ENCODE measurements at regions not wholly inside any gene's neighbourhood (a gene's known extent, or its start where the extent isn't known, plus 50 kb on each side); places are given as distances from the start of the nearest gene placed in this dataset.
"Not testable (repeated sequence)": the region's sequence is repeated elsewhere in the genome, so short reads cannot be mapped to it uniquely, and the experiment has no call there.

DNA sequence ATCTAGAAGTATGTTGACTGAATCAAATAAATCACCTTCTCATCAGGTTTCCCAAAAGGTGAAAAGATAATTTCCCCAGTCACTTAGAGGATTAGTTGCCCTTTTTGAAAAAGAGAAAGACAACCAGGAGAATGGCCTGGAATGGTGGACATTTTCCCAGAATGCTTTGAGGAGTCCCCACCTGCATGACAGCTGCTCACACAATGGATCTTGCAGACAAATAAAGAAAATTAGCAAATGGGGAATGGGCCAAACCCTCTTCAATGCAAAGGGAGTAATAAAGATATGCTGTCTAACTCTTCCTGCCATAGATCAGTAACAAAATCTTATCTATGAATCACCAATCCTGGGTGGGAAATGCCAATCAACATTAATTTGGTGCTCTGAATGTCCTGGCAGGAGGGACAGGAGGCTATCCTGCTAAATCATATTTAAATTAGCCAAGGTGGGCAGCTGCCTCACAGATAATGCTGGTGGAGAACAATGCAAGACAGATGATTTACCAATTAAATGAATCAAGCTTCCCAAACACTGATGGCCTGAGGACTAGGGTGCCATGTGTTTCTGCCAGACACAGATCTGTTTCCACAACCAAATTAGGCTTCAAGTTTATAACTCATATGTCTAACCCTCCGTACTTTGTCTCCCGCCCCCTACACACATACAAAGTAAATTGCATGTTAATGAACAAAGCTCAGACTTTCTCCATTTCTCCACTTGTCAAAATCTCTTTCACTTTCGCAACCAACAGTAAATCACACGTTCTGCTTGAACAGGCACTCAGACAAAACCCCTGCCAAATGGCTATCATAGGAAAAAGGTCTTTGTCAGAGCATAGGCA lies 488.0 kb upstream of the PLXNA2 start:
- DNase-seq (ENCODE audit: low read depth, low spot score): no peak
- H3K9me3 ChIP-seq (ENCODE audit: control insufficient read depth, insufficient read depth, low read length): no peaks in the 10 kb centered on the region
- H3K27ac ChIP-seq (ENCODE audit: low read length): no peak overlapping the region
- no peaks in the 10 kb centered on the region for H3K27me3 ChIP-seq (ENCODE audit: control insufficient read depth, insufficient read depth, low read length)
- no CpG with 5 or more reads among the region's 4 CpGs for WGBS (ENCODE audit: insufficient coverage, insufficient read length)
- no peak overlapping the region for H3K4me3 ChIP-seq (ENCODE audit: low read length)
- no peaks in the 10 kb centered on the region for H3K4me1 ChIP-seq (ENCODE audit: control insufficient read depth, insufficient read depth, low read length)
- no peaks in the 10 kb centered on the region for H3K36me3 ChIP-seq (ENCODE audit: control insufficient read depth, insufficient read depth, low read length)

DNA sequence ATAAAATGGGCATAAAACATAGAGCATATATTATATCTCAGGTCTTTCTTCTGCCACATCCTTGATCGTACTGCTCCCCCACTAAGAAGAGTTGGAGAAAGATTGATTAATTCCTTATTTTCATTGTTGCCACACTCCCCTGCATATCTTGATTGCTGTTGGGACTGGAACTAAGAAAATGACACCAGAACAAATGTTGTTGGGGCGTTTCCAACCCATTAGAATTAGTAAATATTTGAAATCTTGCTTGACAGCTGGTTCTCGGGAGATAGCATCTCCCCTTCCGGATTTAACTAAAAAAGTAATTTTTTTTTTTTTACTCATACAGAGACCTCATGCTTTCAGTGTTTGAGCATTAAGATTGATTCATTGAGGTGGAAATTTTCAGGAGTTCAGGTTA lies 493.0 kb upstream of the PLXNA2 start:
- Histone ChIP-seq H3K27ac (ENCODE audit: low read length) (no peak overlapping the region), H3K4me3 (ENCODE audit: low read length) (no peak overlapping the region), H3K9me3 (ENCODE audit: control insufficient read depth, insufficient read depth, low read length) (no peaks in the 10 kb centered on the region), H3K36me3 (ENCODE audit: control insufficient read depth, insufficient read depth, low read length) (no peaks in the 10 kb centered on the region), H3K27me3 (ENCODE audit: control insufficient read depth, insufficient read depth, low read length) (no peaks in the 10 kb centered on the region), H3K4me1 (ENCODE audit: control insufficient read depth, insufficient read depth, low read length) (no peaks in the 10 kb centered on the region)
- DNase-seq (ENCODE audit: low read depth, low spot score): no peak
- no CpG with 5 or more reads among the region's 4 CpGs for WGBS (ENCODE audit: insufficient coverage, insufficient read length)

DNA sequence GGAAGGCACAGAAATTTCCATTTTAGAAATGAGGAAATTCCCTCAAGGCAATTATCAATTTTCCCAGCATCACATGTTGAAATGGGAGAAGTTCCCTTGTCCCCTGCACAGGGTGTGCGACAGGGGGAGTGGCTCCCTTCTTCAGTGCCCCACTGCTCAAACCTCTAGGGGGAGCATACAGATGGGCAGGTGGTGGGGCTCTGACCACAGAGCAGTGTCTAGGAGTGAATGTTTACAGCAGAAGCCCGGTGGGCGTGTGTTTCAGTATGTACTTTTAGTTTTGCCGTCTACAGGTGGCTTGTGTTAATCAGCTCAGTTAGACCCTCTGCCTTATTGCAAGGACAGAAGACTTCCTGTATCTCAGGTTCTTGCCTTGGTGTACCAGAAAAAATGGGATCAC lies 493.7 kb upstream of the PLXNA2 start:
- H3K9me3 ChIP-seq (ENCODE audit: control insufficient read depth, insufficient read depth, low read length): no peaks in the 10 kb centered on the region
- no peaks in the 10 kb centered on the region for H3K4me1 ChIP-seq (ENCODE audit: control insufficient read depth, insufficient read depth, low read length)
- H3K27me3 ChIP-seq (ENCODE audit: control insufficient read depth, insufficient read depth, low read length): no peaks in the 10 kb centered on the region
- WGBS (ENCODE audit: insufficient coverage, insufficient read length): no CpG with 5 or more reads among the region's 4 CpGs
- DNase-seq (ENCODE audit: low read depth, low spot score): no peak
- H3K36me3 ChIP-seq (ENCODE audit: control insufficient read depth, insufficient read depth, low read length): no peaks in the 10 kb centered on the region
- H3K27ac ChIP-seq (ENCODE audit: low read length): no peak overlapping the region
- no peak overlapping the region for H3K4me3 ChIP-seq (ENCODE audit: low read length)

DNA sequence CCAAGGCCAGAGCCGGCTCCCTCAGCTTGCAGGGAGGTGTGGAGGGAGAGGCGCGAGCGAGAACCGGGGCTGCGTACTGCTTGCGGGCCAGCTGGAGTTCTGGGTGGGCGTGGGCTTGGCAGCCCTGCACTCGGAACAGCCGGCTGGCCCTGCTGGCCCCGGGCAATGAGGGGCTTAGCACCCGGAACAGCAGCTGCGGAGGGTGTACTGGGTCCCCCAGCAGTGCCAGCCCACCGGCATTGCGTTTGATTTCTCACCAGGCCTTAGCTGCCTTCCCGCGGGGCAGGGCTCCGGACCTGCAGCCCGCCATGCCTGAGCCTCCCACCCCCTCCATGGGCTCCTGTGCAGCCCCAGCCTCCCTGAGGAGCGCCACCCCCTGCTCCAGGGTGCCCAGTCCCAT lies 495.5 kb upstream of the PLXNA2 start:
- WGBS (ENCODE audit: insufficient coverage, insufficient read length): no CpG with 5 or more reads among the region's 20 CpGs
- not testable (repeated sequence) for DNase-seq (ENCODE audit: low read depth, low spot score)

DNA sequence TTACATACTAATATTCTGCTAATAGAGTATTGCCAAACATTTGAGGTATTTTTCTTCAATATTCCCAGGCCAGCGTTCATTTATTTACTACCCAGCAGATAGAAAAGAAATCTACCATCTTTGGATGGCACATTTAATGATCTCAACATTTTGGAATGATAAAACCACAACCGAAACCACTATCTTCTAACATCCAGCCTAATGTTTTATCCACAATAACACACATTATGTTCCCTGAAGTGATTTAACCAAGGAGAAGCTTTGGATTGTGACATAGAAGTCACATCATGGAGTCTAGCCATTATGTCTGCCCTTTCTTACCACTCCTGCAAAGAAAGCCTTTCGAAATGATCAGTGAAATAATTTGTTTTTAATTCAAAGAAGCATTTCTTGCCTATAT lies 497.1 kb upstream of the PLXNA2 start:
- Histone ChIP-seq H3K4me3 (ENCODE audit: low read length) (no peak overlapping the region), H3K9me3 (ENCODE audit: control insufficient read depth, insufficient read depth, low read length) (no peaks in the 10 kb centered on the region), H3K27ac (ENCODE audit: low read length) (no peak overlapping the region), H3K27me3 (ENCODE audit: control insufficient read depth, insufficient read depth, low read length) (no peaks in the 10 kb centered on the region), H3K36me3 (ENCODE audit: control insufficient read depth, insufficient read depth, low read length) (no peaks in the 10 kb centered on the region), H3K4me1 (ENCODE audit: control insufficient read depth, insufficient read depth, low read length) (no peaks in the 10 kb centered on the region)
- no CpG with 5 or more reads among the region's 3 CpGs for WGBS (ENCODE audit: insufficient coverage, insufficient read length)
- no peak for DNase-seq (ENCODE audit: low read depth, low spot score)

More for the DNA sequence above, 495.5 kb upstream of the PLXNA2 start:
- not testable (repeated sequence) for H3K4me3 ChIP-seq (ENCODE audit: low read length); H3K4me1 ChIP-seq (ENCODE audit: control insufficient read depth, insufficient read depth, low read length); H3K27me3 ChIP-seq (ENCODE audit: control insufficient read depth, insufficient read depth, low read length); H3K36me3 ChIP-seq (ENCODE audit: control insufficient read depth, insufficient read depth, low read length); H3K9me3 ChIP-seq (ENCODE audit: control insufficient read depth, insufficient read depth, low read length); H3K27ac ChIP-seq (ENCODE audit: low read length)

DNA sequence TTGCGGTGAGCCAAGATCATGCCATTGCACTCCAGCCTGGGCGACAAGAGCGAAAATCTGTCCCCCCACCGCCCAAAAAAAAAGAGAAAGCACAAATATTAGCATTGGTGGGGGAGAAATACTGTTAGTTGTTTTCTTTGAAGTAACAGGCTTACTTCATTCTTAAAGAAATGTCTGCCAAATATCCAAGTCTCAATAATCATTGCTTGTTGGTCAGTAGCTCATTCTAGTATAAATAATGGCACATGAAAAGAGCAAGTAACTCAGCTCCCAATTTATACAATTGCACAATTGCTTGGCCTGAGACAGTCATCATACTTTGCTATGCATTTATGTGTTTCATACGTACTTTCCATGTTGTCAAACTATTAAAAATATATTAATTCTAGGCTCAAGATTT lies 499.2 kb upstream of the PLXNA2 start:
- Histone ChIP-seq H3K4me1 (ENCODE audit: control insufficient read depth, insufficient read depth, low read length) (no peaks in the 10 kb centered on the region), H3K36me3 (ENCODE audit: control insufficient read depth, insufficient read depth, low read length) (no peaks in the 10 kb centered on the region), H3K4me3 (ENCODE audit: low read length) (no peak overlapping the region), H3K27me3 (ENCODE audit: control insufficient read depth, insufficient read depth, low read length) (no peaks in the 10 kb centered on the region), H3K9me3 (ENCODE audit: control insufficient read depth, insufficient read depth, low read length) (no peaks in the 10 kb centered on the region), H3K27ac (ENCODE audit: low read length) (no peak overlapping the region)
- no peak for DNase-seq (ENCODE audit: low read depth, low spot score)
- WGBS (ENCODE audit: insufficient coverage, insufficient read length): no CpG with 5 or more reads among the region's 5 CpGs

DNA sequence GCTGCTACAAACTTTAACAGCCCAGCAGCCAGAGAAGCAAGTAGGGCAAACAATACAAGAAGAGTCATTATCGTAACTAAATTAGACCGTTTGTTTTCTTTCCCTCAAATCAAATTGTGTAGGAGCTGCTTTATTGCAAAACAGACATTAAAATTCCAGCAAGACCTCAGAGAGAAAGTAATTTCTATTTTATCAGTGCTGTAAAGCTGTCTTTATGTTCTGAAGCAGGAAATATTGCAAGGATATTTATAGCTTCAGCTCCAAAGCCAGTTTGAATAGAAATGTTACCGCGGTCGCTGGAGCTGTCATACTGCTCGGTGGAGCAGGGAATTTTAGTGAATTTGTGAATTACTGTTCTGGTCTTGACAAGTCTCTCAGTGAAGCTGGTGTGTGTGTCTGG lies 503.8 kb upstream of the PLXNA2 start:
- no peak for DNase-seq (ENCODE audit: low read depth, low spot score)
- Histone ChIP-seq H3K36me3 (ENCODE audit: control insufficient read depth, insufficient read depth, low read length) (no peaks in the 10 kb centered on the region), H3K27me3 (ENCODE audit: control insufficient read depth, insufficient read depth, low read length) (no peaks in the 10 kb centered on the region; the same call in 1 of the 2 replicates), H3K9me3 (ENCODE audit: control insufficient read depth, insufficient read depth, low read length) (no peaks in the 10 kb centered on the region), H3K27ac (ENCODE audit: low read length) (no peak overlapping the region), H3K4me1 (ENCODE audit: control insufficient read depth, insufficient read depth, low read length) (no peaks in the 10 kb centered on the region), H3K4me3 (ENCODE audit: low read length) (no peak overlapping the region)
- no CpG with 5 or more reads among the region's 6 CpGs for WGBS (ENCODE audit: insufficient coverage, insufficient read length)

DNA sequence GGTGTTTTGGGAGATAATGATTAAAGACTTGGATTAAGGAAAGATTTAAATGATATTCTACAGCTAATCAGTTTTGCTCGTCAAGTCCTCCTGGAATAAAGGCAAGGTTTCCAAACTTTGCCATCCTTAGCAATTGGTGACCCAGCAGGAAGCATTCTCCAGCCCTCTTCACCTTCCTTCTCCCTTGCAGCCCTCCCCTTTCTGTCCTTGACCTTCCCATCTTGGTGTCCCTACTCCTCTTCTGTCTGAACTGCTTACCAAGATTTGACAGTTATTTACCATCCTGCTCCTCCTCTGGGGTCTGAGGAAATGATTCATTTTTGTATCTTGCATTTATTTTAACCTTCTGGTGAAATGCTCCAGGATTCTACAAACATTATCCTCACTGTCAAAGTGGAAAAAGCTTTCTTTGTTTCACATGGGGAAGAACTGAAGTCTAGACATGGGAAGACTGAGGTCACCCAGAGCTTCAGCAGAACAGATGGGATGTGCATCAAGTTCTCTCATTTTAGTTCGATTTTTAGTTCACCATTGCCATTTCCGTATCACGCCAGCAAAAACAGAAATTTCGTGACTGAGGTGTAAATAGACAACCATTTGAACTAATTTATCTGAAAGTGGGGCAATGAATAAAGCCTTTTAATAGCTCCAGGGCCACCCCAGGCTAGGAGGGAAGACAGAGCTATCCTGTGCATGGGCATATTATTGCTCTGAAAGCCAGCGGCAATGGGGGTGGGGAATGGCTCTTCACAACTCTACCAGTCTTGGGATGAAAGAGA lies 504.4 kb upstream of the PLXNA2 start:
- Histone ChIP-seq H3K27me3 (ENCODE audit: control insufficient read depth, insufficient read depth, low read length) (no peaks in the 10 kb centered on the region; the same call in 1 of the 2 replicates), H3K4me1 (ENCODE audit: control insufficient read depth, insufficient read depth, low read length) (no peaks in the 10 kb centered on the region), H3K36me3 (ENCODE audit: control insufficient read depth, insufficient read depth, low read length) (no peaks in the 10 kb centered on the region), H3K9me3 (ENCODE audit: control insufficient read depth, insufficient read depth, low read length) (no peaks in the 10 kb centered on the region), H3K4me3 (ENCODE audit: low read length) (no peak overlapping the region), H3K27ac (ENCODE audit: low read length) (no peak overlapping the region)
- no peak for DNase-seq (ENCODE audit: low read depth, low spot score)
- no CpG with 5 or more reads among the region's 6 CpGs for WGBS (ENCODE audit: insufficient coverage, insufficient read length)

DNA sequence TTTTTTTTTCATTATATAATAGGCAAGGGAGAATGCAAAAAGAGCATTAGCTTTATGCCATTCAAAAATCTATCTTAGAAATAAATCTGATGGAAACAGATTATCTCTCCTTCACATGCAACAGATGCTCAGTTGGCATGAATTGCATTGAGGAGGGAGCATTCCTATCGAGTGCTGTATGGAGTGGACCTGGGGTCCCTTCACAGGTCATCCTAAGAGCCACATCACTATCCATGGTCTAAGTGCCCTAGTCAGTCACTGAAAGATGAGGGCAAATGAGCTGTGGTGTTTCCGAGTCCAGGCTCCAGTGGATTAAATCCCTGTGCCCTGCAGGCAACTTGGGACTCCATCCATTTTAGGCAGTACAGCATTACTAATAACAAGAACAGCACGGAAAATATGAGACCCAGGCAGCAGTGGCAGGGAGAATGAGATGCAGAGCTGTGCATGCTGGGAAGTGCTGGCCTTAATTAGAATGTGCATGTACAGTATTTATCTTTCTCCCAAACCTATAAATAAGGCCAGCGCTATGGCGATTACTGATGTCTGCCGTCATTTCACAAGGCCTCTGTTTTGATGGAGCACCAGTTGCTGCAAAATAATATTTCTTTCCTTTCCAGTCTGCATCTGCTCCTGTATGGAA lies 512.3 kb upstream of the PLXNA2 start:
- Histone ChIP-seq H3K27ac (ENCODE audit: low read length) (no peak overlapping the region), H3K27me3 (ENCODE audit: control insufficient read depth, insufficient read depth, low read length) (no peaks in the 10 kb centered on the region), H3K36me3 (ENCODE audit: control insufficient read depth, insufficient read depth, low read length) (no peaks in the 10 kb centered on the region), H3K4me3 (ENCODE audit: low read length) (no peak overlapping the region), H3K9me3 (ENCODE audit: control insufficient read depth, insufficient read depth, low read length) (no peaks in the 10 kb centered on the region), H3K4me1 (ENCODE audit: control insufficient read depth, insufficient read depth, low read length) (no peaks in the 10 kb centered on the region)
- no CpG with 5 or more reads among the region's 6 CpGs for WGBS (ENCODE audit: insufficient coverage, insufficient read length)
- DNase-seq (ENCODE audit: low read depth, low spot score): no peak

DNA sequence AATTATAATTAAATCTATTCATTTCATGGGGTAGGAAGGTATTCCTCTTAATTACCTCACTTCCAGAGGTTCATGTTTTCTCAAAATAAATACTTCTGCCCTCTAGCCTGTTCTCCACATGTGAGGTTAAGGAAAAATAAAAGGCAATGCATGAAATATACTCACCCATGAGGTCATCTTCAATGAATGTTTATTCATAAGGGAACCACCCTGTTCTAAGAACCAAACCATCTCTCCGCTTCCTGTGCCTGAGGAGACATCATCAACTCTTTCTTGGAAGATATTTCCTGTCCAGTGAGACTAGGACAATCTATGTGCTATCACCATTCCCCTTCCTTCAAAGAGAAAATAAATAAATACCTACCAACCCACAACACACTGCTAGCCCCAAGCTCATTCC lies 513.7 kb upstream of the PLXNA2 start:
- no peak for DNase-seq (ENCODE audit: low read depth, low spot score)
- WGBS (ENCODE audit: insufficient coverage, insufficient read length): no CpG with 5 or more reads among the region's 1 CpG

More for the DNA sequence above, 513.7 kb upstream of the PLXNA2 start:
- Histone ChIP-seq H3K36me3 (ENCODE audit: control insufficient read depth, insufficient read depth, low read length) (no peaks in the 10 kb centered on the region), H3K4me1 (ENCODE audit: control insufficient read depth, insufficient read depth, low read length) (no peaks in the 10 kb centered on the region), H3K27me3 (ENCODE audit: control insufficient read depth, insufficient read depth, low read length) (no peaks in the 10 kb centered on the region), H3K9me3 (ENCODE audit: control insufficient read depth, insufficient read depth, low read length) (no peaks in the 10 kb centered on the region), H3K4me3 (ENCODE audit: low read length) (no peak overlapping the region), H3K27ac (ENCODE audit: low read length) (no peak overlapping the region)
